Retinal pigment epithelial cell (primary cell): ENCODE measurements at regions not wholly inside any gene's neighbourhood (a gene's known extent, or its start where the extent isn't known, plus 50 kb on each side); places are given as distances from the start of the nearest gene placed in this dataset.

Source experiments
- DNase-seq: peaks from one replicate; pipeline ENCODE4 v3.0.0-alpha.2; 2010; ENCODE audit warnings: low read depth
- H3K4me3 ChIP-seq: 2 replicates; pipeline ENCODE4 v1.5.1; 2011; ENCODE audit warnings: mild to moderate bottlenecking, low read length, control low read depth, moderate library complexity
- CTCF ChIP-seq: conservative IDR thresholded peaks from 2 replicates; pipeline ENCODE4 v1.5.1; 2011; ENCODE audit warnings: low read depth, low read length, control low read depth, inconsistent platforms

GRCh38 chr14:49999826-50000379, 107.0 kb downstream of the ARF6 start:
- no peak overlapping the region for H3K4me3 ChIP-seq
- no peak for DNase-seq
- no peak for TF ChIP-seq CTCF

GRCh38 chr14:50000380-50001150, 107.7 kb downstream of the ARF6 start:
- DNase-seq = peak; percentile 51
- peak; percentile 11 for TF ChIP-seq CTCF
- no peak overlapping the region for H3K4me3 ChIP-seq

- no peak for TF ChIP-seq CTCF
- H3K4me3 ChIP-seq = no peak overlapping the region
Measured at GRCh38 chr14:50001151-50001998, 108.5 kb downstream of the ARF6 start.

GRCh38 chr14:50001999-50002925, 109.4 kb downstream of the ARF6 start:
- H3K4me3 ChIP-seq = no peak overlapping the region

More at GRCh38 chr14:50001151-50001998, 108.5 kb downstream of the ARF6 start:
- peak; percentile 76 for DNase-seq

GRCh38 chr14:50002926-50003212, 110.0 kb downstream of the ARF6 start:
- no peak for DNase-seq
- no peak for TF ChIP-seq CTCF

More at GRCh38 chr14:50001999-50002925, 109.4 kb downstream of the ARF6 start:
- no peak for DNase-seq
- no peak for TF ChIP-seq CTCF

GRCh38 chr14:50003213-50004021, 110.5 kb downstream of the ARF6 start:
- peak overlapping the region; percentile 61 for H3K4me3 ChIP-seq
- DNase-seq = no peak
- TF ChIP-seq CTCF = peak; percentile 3

More at GRCh38 chr14:50002926-50003212, 110.0 kb downstream of the ARF6 start:
- peak overlapping the region; percentile 61 for H3K4me3 ChIP-seq
